Islet of Langerhans (tissue), 1 donor: ENCODE measurements at regions not wholly inside any gene's neighbourhood (a gene's known extent, or its start where the extent isn't known, plus 50 kb on each side); places are given as distances from the start of the nearest gene placed in this dataset.

Source experiments
- FAIRE-seq: peaks from one replicate; lab custom pipeline; 2011; peaks lifted over from hg19 to GRCh38; lab: Jason Lieb, UNC

DNA sequence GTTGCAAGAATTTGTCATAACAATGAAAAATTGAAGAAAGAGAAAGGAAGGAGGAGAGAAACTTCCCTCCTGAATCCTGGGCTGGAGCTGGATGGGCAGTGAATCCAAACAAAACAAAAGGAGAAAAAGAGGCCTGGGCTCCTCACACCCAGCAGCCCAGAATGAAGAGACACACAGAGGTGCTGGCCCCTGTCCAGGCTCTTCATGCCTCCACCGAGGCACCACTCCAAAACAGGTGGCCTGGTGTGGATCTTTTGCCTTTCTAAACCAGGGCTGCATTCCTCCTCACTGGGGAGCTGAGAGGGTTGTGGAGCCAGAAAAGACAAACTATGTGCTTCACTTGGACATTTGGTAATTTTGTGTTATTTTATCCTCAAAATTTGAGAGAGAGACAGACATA, 76.0 kb downstream of the FAM124B start:
- FAIRE-seq: no peak

DNA sequence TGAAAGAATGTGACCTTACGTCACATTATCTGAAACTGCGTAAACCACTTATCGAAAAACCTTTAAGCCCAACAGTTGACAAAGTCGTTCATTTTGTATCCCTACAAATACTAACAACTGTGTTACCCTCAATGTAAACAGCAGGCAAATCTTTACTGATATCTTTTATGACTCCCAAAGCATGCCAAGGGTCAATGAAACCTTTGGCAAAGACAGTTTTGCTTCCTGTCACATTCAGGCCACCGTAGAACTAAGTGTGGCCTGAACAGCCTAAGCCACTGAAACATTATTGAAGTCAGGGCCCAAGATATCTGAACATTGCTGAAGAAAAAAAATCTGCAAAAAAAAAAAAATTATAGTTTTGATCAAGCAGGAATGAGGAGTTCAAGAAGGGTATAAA, 77.3 kb downstream of the FAM124B start:
- no peak for FAIRE-seq

DNA sequence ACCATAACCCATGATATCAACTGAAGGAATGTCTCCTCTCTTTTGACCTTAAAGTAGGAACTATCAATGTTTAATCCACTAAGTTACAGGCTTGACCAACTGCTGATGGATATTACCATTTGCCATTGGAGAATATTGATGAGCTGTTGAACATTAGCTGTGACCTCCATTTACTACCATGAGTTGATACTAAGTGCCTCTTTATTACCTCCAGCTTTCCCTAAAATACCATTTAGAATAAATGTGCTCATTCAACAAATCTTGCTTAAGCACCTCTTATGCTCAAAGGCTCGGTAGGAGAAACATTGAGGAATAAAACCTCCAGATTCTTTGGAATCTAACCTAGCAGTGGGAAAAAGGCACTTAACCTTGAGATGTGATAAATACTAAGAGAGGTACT, 81.2 kb downstream of the FAM124B start:
- FAIRE-seq: no peak

DNA sequence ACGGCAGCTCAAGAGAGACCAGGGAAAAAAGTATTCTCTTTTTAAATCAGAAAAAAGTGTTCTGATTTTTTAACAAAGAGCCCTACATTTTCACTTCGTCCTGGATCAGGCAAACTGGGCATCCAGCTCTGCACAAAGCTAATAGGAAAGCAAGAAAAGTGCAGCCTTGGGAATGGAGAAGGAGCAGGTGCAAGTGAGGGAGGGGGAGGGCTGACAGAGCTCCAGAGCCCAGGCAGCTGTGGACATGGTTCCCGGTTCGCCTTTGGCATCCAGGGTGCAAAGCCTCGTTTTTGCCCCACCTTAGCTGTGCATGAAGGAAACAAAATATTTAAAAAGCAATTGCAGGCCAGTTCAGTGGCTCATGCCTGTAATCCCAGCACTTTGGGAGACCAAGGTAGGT, 82.2 kb downstream of the FAM124B start:
- FAIRE-seq: no peak

DNA sequence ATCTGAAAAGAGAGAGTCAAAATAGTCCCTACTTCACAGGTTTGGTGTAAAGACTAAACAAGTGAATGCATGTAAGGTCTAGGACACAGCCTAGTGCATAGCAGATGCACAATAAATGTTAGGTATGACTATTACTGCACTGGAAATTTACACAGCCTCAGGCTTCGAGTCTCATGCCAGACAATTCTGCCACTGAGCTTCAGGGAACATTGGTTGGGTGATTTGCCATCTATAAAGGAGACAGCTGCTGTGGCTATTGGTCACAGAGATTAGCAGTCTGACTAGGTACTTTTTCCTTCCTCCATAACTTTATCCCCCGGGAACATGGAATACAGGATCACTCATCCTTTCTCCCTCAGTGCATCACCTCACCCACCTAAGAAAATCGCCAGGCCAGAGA, 89.2 kb downstream of the FAM124B start:
- no peak for FAIRE-seq

DNA sequence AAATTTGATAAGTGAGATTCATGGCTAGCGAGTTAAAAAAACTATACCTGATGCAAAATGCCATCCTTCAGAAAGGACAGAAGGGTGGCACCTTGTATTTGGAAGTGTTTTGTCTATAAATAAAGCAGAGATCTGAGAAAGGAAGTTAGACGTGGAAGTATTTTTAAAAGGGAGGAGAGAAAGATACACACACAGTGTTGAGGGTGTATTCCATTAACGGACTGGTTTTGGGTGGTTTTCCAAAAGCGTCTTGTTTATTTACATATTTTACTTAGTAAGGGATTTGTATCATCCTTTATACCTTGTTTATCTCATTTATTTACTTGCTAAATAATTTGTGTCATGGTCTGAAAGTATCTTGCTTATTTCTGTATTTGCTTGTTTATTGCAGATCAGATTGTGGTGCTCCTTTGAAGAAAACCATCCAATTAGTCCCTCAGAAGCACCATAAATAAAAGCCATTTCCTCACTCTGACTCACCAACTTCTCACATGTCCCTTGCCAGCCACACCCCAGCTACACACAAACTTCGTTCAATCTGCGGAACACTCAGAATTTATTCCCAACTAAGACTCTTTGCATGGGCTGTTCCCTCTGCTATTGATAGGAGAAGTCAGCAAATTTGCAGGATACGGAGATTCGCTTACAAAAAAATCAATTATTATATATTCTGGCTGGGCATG, 90.8 kb downstream of the FAM124B start:
- FAIRE-seq: no peak

DNA sequence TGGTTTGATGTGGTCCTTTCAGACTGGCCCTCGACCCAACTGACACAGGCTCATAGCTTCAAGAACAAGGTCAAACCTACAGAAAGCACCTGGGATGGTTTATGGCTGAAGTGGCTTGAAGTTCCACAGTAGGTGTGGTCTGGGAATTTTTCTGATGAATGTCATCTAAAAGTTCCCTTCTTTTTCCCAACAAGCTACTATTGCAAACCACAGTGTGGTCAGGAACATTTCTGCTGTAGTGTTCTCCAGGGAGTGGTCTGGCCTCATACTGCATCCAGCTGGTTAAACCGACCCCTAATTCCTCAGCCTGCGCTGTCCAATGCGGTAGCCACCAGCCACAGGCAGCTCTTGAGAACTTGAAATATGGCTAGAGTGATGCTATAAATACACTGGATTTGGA, 92.7 kb downstream of the FAM124B start:
- FAIRE-seq: no peak

DNA sequence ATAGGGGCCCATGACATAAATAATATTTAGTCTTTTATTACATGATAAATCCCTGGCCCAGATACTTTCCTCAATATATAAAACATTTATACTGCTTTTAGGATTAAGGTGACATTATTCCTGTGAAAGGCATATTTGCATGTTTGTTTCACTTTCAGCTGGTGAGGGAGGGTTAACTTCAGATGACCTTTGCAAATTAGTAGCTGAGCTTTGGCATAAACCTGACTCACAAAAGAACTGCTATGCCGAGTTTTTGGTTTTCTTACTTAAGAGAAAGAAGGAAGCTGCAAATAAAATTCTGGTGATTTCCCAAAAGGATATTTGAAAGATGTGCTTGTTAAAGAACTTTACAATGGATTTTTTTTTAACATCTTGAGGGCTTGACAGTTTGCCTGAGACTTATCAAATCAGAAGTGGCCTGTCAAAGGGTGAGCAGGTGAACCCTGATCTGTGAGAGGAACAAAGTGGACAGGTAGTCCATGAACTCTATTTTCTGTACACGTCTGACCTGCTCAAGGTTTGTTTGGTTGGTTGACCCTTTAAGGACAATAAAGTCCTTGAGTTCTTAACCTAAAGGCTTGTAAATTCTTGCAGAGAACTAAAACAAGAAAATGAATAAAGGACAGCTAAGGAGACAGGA, 93.5 kb downstream of the FAM124B start:
- FAIRE-seq: no peak

DNA sequence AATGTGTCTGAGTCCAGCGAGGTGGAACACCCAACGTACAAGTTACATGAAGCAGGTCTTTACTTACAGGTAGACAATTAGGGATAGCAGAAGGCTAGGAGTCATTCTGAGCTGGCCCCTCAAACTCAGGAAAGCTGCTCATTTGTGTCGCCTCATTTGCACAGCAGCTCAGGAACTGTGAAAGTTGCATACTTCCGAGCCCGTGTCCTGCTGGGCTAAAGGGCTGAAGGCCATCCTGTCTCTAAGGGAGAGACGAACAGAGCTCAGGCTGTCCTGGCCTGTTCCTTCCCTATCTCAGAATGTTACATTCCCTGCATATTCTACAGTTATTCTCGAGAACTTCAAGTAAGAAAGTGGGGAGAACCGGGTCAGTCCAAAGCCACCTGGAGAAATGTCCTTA, 99.0 kb downstream of the FAM124B start:
- no peak for FAIRE-seq

DNA sequence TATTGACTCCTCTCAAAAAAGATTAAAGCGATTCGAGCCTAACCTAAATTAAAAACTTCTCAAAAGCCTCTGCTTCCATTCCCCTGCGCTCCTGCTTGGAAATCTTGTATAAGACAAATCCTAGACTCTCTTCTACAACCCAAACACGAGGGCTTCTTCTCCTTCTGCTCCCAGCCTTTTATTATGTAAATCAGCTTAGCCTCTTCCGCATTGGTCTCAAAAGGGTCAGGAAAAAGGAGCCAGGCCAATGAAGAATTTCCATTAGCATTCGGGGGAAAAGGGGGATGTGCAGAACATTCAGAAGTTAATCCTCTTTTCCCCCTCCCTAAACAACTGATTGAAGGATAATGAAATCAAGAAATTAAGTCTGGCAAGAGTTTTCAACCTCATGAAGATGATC, 107.9 kb downstream of the FAM124B start:
- no peak for FAIRE-seq

DNA sequence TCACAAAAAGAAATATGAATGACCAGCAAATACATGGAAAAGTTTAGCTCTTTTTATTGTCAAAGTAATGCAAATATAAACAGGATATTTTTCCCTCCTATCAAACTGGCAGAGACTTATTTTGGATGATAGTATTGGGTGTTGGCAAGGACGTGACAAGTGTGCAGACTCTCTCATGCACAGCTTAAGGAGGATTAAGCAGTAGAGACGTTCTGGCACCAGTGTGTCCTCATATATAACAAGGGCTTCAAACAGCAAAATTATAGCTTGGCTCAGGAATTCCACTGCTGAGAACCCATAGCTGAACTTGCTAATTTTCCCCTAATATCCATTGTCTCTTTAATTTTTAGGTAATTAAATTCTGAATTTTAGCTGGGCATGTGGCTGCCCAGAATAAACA, 114.4 kb downstream of the FAM124B start:
- no peak for FAIRE-seq

DNA sequence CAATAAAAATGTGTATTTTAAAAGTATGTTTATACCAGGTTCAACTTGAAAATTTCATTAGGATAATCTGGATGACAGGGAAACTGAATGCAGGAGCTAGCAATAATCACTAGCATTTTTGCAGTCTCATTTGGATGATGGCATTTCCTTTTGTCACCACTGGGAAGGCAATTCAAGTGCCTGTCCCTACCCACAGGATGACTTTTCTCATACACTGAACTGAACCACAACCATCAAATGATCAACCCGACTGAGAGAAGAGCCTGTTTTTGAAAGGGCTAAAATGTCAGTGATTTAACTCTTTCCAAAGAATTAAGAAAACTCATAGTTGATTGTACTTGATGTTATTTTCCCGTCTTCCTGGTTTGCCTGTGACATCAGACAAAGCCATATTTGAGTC, 115.0 kb downstream of the FAM124B start:
- FAIRE-seq: no peak

DNA sequence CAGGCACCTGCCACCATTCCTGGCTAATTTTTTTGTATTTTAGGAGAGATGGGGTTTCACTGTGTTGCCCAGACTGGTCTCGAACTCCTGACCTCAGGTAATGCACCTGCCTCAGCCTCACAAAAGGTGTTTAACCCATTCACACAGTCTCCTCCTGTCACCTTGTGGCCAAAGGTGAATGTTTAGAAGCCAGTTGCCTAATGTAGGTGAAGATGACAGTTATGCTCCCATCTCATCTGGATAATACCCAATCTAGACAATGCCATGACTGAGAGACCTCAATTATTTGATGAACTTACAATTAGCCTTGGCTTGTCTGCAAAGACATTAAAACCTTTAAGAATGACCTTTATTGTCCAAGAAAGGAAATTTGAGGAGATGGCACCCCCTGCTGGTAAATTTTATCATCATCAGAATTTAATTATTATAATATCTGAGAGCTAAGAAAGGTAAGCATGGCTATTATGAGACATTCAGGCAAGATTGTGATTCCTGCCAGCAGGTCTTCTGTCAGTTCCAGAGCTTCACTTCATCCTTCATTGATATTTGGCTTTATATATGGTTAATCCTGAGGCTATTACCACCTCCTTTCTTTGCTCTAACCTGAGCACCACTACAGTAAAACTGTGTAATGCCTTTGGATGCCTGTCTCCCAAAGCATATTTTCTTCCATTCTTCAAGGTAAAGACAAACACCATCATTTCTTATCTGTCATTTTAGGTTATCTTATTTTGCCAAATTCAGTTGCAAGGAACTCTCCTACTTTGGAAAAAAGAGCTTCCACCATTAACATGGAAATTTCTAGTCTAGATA, 117.6 kb downstream of the FAM124B start:
- FAIRE-seq: peak; percentile 95

DNA sequence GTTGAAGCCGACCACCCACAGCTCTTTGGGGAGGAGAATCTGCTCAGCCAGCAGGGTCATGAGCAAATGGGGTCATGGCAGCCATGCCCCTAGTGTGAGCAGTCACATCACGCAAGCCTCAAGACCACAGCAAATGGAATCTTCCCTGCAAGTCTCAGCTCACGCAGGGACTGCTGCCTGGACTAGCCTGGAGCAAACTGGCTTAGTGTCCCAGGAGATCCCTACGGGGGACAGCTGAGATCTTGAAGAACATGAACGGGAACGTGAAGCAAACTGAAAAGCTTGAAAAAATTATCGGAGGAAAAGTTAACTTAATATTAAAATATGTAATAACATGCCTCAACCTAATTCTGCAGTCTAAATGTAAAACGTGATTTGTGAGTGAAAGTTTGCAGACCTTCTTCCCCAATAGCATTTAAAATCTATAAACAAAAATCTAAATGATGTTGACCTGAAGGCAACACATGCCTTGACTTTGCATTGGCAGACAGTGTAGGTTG, 118.4 kb downstream of the FAM124B start:
- FAIRE-seq: no peak

DNA sequence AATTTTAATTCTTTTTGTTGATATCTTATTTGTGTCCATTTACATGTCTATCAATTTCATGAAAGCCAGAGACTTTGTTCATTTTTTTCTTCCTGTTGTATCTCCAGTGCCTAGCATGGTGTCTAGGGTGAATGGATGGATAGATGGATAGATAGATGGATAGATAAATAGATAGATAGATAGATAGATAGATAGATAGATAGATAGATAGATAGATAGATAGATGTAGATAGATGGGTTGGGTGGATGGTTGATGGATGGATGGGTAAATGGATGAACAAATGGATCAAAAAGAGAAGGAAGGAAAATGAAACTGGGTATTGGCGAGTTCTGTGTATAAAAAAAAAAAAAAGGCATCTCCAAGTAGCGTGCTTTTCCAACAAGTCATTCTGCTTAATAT, 120.5 kb downstream of the FAM124B start:
- FAIRE-seq: no peak

DNA sequence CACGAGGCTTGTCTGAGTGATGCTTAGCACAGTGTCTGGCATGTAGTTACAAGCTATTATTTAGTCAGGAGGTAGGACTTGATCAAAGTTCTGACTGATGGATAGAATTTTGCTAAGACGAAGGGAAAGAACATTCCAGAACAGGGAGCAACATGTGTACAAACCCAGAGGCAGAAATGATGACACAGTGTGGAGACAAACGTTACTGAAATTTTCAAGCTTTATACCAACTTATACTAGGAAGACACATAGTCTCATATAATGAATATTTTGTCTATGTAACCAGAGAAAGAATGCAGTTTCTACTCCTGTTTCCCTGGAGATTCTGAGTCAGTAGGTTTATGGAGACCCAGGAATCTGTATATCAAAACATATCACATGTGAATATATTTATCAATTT, 123.4 kb downstream of the FAM124B start:
- FAIRE-seq: no peak

DNA sequence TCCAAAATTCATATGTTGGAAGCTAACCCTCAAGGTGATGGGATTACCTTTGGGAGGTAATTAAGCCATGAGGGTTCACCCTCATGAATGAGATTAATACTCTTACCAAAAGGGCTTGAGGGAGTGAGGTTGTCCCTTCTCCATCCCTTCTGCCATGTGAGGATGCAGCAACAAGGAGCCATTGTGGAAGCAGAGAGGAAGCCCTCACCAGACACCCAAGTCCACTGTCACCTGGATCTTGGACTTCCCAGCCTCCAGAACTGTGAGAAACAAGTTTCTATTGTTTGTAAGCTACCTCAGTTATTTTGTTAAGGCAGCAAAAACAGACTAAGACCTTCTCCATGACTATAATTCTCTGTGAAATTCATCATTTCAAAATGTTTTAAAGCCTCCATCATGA, 125.7 kb downstream of the FAM124B start:
- no peak for FAIRE-seq

DNA sequence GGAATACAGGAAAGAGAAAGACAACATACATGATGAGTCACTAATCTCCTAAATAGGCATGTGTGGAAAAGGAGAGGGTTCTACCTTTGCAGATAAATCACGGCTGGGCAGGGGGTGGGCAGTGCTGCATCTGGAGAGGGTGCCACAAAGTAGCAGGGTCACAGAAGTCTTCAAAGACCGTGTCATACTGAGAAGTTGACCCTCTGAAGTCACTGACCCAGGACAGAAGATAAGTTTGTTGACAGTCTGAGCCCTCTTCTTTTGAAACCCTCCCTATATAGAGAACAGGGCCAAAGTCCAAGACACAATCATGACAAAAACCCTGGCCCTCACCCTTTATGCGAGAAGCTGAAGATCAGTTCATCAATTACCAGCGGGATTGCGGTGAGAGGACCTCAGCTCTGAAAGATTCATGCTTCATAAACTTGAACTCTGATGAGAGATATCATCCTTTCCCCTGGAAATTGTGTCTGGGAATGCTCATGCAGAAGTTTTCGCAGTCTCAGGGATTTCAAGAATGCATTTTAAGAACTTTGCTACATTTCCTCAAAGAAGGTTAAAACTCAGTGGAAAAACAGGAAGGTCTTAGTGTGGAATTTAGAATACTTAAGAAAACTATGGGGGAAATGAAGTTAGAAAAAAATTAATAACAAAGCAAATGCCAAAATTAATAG, 129.5 kb downstream of the FAM124B start:
- FAIRE-seq: no peak

DNA sequence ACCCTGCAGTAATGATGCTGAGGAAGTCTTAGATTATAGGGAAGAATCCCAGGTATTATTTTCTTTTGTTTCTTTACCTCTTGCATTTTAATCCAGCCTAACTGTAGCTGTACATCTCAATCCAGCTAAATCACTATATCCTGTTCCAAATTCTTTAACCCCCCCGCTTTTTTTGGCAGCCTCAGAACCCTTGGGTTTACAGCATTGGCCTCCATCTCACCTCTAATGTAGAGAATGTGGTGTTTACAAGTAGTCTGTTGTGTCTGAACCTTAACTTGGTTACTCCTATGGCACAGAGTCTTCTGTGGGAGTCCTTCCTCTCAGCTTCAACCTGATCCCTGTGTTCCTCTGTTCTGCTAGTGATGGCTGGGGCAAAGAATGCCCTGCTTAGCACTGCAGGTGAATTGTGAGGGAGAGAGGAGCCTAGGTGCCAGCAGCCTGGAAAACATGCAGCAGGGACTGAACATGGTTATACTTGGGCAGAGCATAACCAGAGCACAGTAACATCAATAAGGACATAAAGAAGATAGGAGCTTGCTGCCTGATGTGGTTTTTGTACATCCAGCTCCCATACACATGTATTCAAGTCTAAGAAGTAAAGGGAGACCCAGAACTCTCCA, 130.2 kb downstream of the FAM124B start:
- FAIRE-seq: no peak

DNA sequence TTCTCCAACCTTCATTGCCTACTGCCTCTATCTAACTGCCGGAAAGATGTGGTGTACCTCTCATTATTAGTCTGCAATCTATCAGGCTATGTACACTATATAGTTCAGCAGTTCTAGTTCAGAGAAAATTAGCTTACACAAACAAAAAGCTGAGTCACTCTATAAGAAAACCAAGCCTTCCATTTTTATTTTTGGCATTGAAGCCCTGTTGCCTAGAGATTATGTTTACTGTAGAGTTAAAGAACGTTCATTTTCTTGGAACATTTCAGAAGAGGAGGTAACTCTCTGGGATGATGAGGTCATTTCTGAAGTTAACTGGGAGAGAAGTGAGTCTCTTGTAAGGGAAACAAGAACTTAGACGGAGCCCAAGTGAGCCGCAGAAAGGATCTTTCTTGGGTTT, 133.5 kb downstream of the FAM124B start:
- peak; percentile 99 for FAIRE-seq

DNA sequence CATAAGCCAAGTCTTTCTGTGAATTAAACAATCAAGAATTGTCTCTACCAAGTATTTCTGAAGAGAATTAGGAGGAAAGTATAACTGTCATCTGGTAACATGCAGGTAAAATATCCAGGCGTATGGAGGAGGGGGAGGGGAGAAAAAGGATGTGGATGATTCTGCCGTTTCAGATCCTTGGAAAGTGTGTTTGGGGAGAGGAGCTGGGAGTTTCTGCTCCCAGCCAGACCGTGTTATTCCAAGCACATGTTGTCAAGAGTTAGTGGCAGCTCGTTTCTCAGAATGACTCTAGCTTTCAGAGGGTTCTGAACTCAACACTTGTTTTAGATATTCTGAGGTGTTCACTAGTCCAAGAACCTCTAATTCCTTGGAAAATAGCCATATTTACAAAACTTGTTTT, 137.6 kb downstream of the FAM124B start:
- no peak for FAIRE-seq

DNA sequence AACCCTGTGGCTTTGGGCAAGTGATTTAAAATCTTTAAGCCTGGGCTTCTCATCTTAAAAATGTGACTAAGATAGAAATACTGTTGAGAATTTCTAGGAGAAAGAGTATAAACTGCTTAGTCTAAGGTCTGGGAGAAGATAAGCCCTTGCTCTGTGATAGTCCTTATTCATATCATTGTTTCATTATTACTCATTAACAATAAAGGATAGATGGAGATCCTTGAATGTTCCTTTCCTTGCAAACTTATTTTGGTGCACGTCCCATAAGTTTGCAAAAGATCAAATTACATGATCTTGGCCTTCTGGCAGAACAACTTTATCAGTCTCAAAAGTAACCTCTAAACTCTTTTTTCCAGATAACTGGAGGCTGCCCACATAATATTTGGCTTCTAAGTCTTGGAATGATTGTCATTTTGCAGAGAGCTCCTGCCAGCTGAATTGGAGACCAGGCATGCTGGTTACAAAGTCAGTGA, 138.3 kb downstream of the FAM124B start:
- FAIRE-seq: no peak
